WTC11 (cell line): ENCODE measurements at regions not wholly inside any gene's neighbourhood (a gene's known extent, or its start where the extent isn't known, plus 50 kb on each side); places are given as distances from the start of the nearest gene placed in this dataset.

Experiments used
- ATAC-seq: fragments of 200-7000 bp; cut with Tn5 transposase; 2 replicates; pipeline ENCODE4 v1.10.0; 2021; ENCODE audit warnings: mild to moderate bottlenecking, moderate library complexity
- CTCF ChIA-PET: fragments of 300-600 bp; sonication (Branson Sonifier 250); formaldehyde crosslinking; loops from one replicate; lab custom pipeline; 2021; ENCODE audit warnings: antibody characterized with exemption; lab: Charles Lee
- POLR2A ChIA-PET: fragments of 350-600 bp; sonication (Branson Sonifier 250); formaldehyde crosslinking; loops from one replicate; lab custom pipeline; 2021; ENCODE audit warnings: antibody characterized with exemption; lab: Charles Lee
- DNase-seq: peaks from one replicate; pipeline ENCODE4 v3.0.0; 2021; ENCODE audit warnings: low spot score
- H3K27ac Mint-ChIP-seq: 2 replicates; pipeline ENCODE4 v1.8.0; 2021; ENCODE audit warnings: mixed read lengths
- H3K27me3 Mint-ChIP-seq: 2 replicates; pipeline ENCODE4 v1.8.0; 2021; ENCODE audit warnings: low read depth, mild to moderate bottlenecking, moderate library complexity, mixed read lengths
- H3K36me3 Mint-ChIP-seq: 2 replicates; pipeline ENCODE4 v1.8.0; 2021; ENCODE audit warnings: mixed read lengths
- H3K4me1 Mint-ChIP-seq: 2 replicates; pipeline ENCODE4 v1.8.0; 2022; ENCODE audit warnings: mixed read lengths
- H3K4me3 Mint-ChIP-seq: 2 replicates; pipeline ENCODE4 v1.8.0; 2021; ENCODE audit warnings: mild to moderate bottlenecking, moderate library complexity, mixed read lengths
- H3K9me3 Mint-ChIP-seq: 2 replicates; pipeline ENCODE4 v1.8.0; 2021; ENCODE audit warnings: mixed read lengths
- ATF2 ChIP-seq: sonication (generic); formaldehyde crosslinking; IDR thresholded peaks from 2 replicates; pipeline ENCODE4 v1.8.1; 2022; ENCODE audit warnings: low read depth, missing genetic modification reagents, borderline replicate concordance
- CREB1 ChIP-seq: sonication (generic); formaldehyde crosslinking; IDR thresholded peaks from 2 replicates; pipeline ENCODE4 v1.8.0; 2023; ENCODE audit warnings: mild to moderate bottlenecking, missing genetic modification reagents
- CTCF ChIP-seq: fragments of 200-600 bp; IDR thresholded peaks from 2 replicates; pipeline ENCODE4 v1.8.0; 2022; ENCODE audit warnings: antibody characterized with exemption
- E2F4 ChIP-seq: sonication (generic); formaldehyde crosslinking; IDR thresholded peaks from 2 replicates; pipeline ENCODE4 v1.8.1; 2022; ENCODE audit warnings: low read depth, mild to moderate bottlenecking, moderate library complexity, missing genetic modification reagents, borderline replicate concordance
- GABPB1 ChIP-seq: sonication (generic); formaldehyde crosslinking; IDR thresholded peaks from 2 replicates; pipeline ENCODE4 v1.8.1; 2023; ENCODE audit warnings: mild to moderate bottlenecking, missing genetic modification reagents
- OVOL2 ChIP-seq: fragments of 250-450 bp; sonication (Bioruptor Pico); IDR thresholded peaks from 2 replicates; pipeline ENCODE4 v1.9.0; 2021; ENCODE audit warnings: mild to moderate bottlenecking, borderline replicate concordance
- ZBTB21 ChIP-seq: sonication (generic); formaldehyde crosslinking; IDR thresholded peaks from 2 replicates; pipeline ENCODE4 v1.8.1; 2023; ENCODE audit warnings: mild to moderate bottlenecking, missing genetic modification reagents, borderline replicate concordance
- ZNF138 ChIP-seq: sonication (generic); formaldehyde crosslinking; conservative IDR thresholded peaks from 2 replicates; pipeline ENCODE4 v1.8.1; 2022; ENCODE audit warnings: mild to moderate bottlenecking, moderate library complexity, missing genetic modification reagents
- ZNF232 ChIP-seq: sonication (generic); formaldehyde crosslinking; IDR thresholded peaks from 2 replicates; pipeline ENCODE4 v1.8.0; 2022; ENCODE audit warnings: mild to moderate bottlenecking, missing genetic modification reagents
- ZNF416 ChIP-seq: fragments of 250-450 bp; sonication (Bioruptor Pico); IDR thresholded peaks from 2 replicates; pipeline ENCODE4 v1.9.0; 2021; ENCODE audit warnings: mild to moderate bottlenecking, inconsistent platforms
- ZNF532 ChIP-seq: fragments of 250-450 bp; sonication (Bioruptor Pico); IDR thresholded peaks from 2 replicates; pipeline ENCODE4 v1.9.0; 2021; ENCODE audit warnings: mild to moderate bottlenecking, borderline replicate concordance
- TF ChIP-seq, protein P1 (sequence below): fragments of 250-450 bp; sonication (Bioruptor Pico); IDR thresholded peaks from 2 replicates; pipeline ENCODE4 v1.9.0; 2021; ENCODE audit warnings: mild to moderate bottlenecking
- TF ChIP-seq, protein P2 (sequence below): fragments of 250-450 bp; sonication (Bioruptor Pico); IDR thresholded peaks from 2 replicates; pipeline ENCODE4 v1.9.0; 2021; ENCODE audit warnings: mild to moderate bottlenecking
- TF ChIP-seq, protein P3 (sequence below): sonication (generic); formaldehyde crosslinking; IDR thresholded peaks from 2 replicates; pipeline ENCODE4 v1.8.0; 2023; ENCODE audit warnings: missing genetic modification reagents
- TF ChIP-seq, protein P4 (sequence below): sonication (generic); formaldehyde crosslinking; conservative IDR thresholded peaks from 2 replicates; pipeline ENCODE4 v1.8.1; 2022; ENCODE audit warnings: mild to moderate bottlenecking, missing genetic modification reagents

GRCh38 chr7:115354925-115355324 is 433.0 kb downstream of the MDFIC start:
- H3K9me3 Mint-ChIP-seq: no peaks in the 10 kb centered on the region
- no peak overlapping the region for H3K4me3 Mint-ChIP-seq
- H3K27ac Mint-ChIP-seq: no peak overlapping the region
- TF ChIP-seq OVOL2 (CRISPR knock-in tag): no peak
- TF ChIP-seq, protein P1, sequence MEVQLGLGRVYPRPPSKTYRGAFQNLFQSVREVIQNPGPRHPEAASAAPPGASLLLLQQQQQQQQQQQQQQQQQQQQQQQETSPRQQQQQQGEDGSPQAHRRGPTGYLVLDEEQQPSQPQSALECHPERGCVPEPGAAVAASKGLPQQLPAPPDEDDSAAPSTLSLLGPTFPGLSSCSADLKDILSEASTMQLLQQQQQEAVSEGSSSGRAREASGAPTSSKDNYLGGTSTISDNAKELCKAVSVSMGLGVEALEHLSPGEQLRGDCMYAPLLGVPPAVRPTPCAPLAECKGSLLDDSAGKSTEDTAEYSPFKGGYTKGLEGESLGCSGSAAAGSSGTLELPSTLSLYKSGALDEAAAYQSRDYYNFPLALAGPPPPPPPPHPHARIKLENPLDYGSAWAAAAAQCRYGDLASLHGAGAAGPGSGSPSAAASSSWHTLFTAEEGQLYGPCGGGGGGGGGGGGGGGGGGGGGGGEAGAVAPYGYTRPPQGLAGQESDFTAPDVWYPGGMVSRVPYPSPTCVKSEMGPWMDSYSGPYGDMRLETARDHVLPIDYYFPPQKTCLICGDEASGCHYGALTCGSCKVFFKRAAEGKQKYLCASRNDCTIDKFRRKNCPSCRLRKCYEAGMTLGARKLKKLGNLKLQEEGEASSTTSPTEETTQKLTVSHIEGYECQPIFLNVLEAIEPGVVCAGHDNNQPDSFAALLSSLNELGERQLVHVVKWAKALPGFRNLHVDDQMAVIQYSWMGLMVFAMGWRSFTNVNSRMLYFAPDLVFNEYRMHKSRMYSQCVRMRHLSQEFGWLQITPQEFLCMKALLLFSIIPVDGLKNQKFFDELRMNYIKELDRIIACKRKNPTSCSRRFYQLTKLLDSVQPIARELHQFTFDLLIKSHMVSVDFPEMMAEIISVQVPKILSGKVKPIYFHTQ (CRISPR knock-in tag): no peak
- no peak for TF ChIP-seq ATF2 (CRISPR knock-in tag)
- TF ChIP-seq, protein P2, sequence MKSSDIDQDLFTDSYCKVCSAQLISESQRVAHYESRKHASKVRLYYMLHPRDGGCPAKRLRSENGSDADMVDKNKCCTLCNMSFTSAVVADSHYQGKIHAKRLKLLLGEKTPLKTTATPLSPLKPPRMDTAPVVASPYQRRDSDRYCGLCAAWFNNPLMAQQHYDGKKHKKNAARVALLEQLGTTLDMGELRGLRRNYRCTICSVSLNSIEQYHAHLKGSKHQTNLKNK: no peak
- TF ChIP-seq, protein P3, sequence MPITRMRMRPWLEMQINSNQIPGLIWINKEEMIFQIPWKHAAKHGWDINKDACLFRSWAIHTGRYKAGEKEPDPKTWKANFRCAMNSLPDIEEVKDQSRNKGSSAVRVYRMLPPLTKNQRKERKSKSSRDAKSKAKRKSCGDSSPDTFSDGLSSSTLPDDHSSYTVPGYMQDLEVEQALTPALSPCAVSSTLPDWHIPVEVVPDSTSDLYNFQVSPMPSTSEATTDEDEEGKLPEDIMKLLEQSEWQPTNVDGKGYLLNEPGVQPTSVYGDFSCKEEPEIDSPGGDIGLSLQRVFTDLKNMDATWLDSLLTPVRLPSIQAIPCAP (CRISPR knock-in tag): no peak
- TF ChIP-seq CTCF: no peak
- no peak for TF ChIP-seq ZNF138 (CRISPR knock-in tag)
- TF ChIP-seq, protein P4, sequence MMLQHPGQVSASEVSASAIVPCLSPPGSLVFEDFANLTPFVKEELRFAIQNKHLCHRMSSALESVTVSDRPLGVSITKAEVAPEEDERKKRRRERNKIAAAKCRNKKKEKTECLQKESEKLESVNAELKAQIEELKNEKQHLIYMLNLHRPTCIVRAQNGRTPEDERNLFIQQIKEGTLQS: no peak
- no peak for TF ChIP-seq GABPB1
- TF ChIP-seq CREB1 (CRISPR knock-in tag): no peak
- no peak for TF ChIP-seq E2F4
- no peak for TF ChIP-seq ZNF532 (CRISPR knock-in tag)
- TF ChIP-seq ZBTB21: no peak
- no peak for TF ChIP-seq ZNF416 (CRISPR knock-in tag)
- TF ChIP-seq ZNF232 (CRISPR knock-in tag): no peak
- ATAC-seq: no peak
- DNase-seq: no peak
- CTCF ChIA-PET: no interaction called here
- H3K27me3 Mint-ChIP-seq: no peaks in the 10 kb centered on the region
- POLR2A ChIA-PET: no interaction called here
- no peaks in the 10 kb centered on the region for H3K36me3 Mint-ChIP-seq
- no peaks in the 10 kb centered on the region for H3K4me1 Mint-ChIP-seq
